Lung (tissue), 11 donors: ENCODE measurements at regions not wholly inside any gene's neighbourhood (a gene's known extent, or its start where the extent isn't known, plus 50 kb on each side); places are given as distances from the start of the nearest gene placed in this dataset.
"Not testable (repeated sequence)": the region's sequence is repeated elsewhere in the genome, so short reads cannot be mapped to it uniquely, and the experiment has no call there.

Experiments
- ATAC-seq: fragments of 200-7000 bp; cut with Tn5 transposase; one replicate; pipeline ENCODE4 v1.9.1; 2020; ENCODE audit warnings: moderate number of reproducible peaks; ENCODE audit not compliant: insufficient read depth, low FRiP score
- DNase-seq, 3 donors: peaks; one replicate each; pipeline ENCODE4 v3.0.0-alpha.2; 2013 to 2017
- H3K27ac ChIP-seq, 2 donors: one replicate each; pipeline ENCODE4 v1.5.1; 2013; ENCODE audit warnings: mild to moderate bottlenecking in 2 of 2, moderate library complexity in 2 of 2, control low read depth in 1 of 2, inconsistent platforms in 1 of 2, low read depth in 1 of 2, low read length in 1 of 2
- H3K27me3 ChIP-seq, 3 donors: one replicate each; pipeline ENCODE4 v1.5.1; 2013; ENCODE audit warnings: low read length in 2 of 3; ENCODE audit not compliant: control insufficient read depth in 3 of 3, insufficient read depth in 3 of 3
- H3K36me3 ChIP-seq, 4 donors: one replicate each; pipeline ENCODE4 v1.5.1; 2013; ENCODE audit warnings: low read length in 4 of 4, mild to moderate bottlenecking in 1 of 4, moderate library complexity in 1 of 4; ENCODE audit not compliant: control insufficient read depth in 4 of 4, insufficient read depth in 4 of 4
- H3K4me1 ChIP-seq, 5 donors: one replicate each; pipeline ENCODE4 v1.5.1; 2013; ENCODE audit warnings: low read length in 5 of 5, mild to moderate bottlenecking in 2 of 5, moderate library complexity in 1 of 5; ENCODE audit not compliant: control insufficient read depth in 5 of 5, insufficient read depth in 5 of 5
- H3K4me3 ChIP-seq: one replicate; pipeline ENCODE4 v1.5.1; 2013; ENCODE audit warnings: mild to moderate bottlenecking, control low read depth, moderate library complexity
- H3K9ac ChIP-seq, 2 donors: one replicate each; pipeline ENCODE4 v1.5.1; 2013; ENCODE audit warnings: low read length in 2 of 2, control low read depth in 1 of 2; ENCODE audit not compliant: insufficient read depth in 1 of 2
- H3K9me3 ChIP-seq, 4 donors: one replicate each; pipeline ENCODE4 v1.5.1; 2013; ENCODE audit warnings: low read length in 3 of 4, mild to moderate bottlenecking in 1 of 4, moderate library complexity in 1 of 4; ENCODE audit not compliant: control insufficient read depth in 4 of 4, insufficient read depth in 3 of 4
- CTCF ChIP-seq: IDR thresholded peaks from 2 replicates; pipeline ENCODE4 v1.5.1; 2012; ENCODE audit warnings: mild to moderate bottlenecking; ENCODE audit errors: control extremely low read depth, extremely low read depth
- WGBS, 2 donors: extraction: QIAGEN DNeasy Blood & Tissue Kit; methylation state at CpG; one replicate each; pipeline ENCODE4 v1.1.7; 2013; 5-methylcytosine and 5-hydroxymethylcytosine counted together
- donor health status: control.
- donor health status: control.
- donor health status: Bipolar disorder and iron deficiency.
- donor health status: healthy.
- donor health status: DM: yes; HTN: yes; CAD: no.

DNA sequence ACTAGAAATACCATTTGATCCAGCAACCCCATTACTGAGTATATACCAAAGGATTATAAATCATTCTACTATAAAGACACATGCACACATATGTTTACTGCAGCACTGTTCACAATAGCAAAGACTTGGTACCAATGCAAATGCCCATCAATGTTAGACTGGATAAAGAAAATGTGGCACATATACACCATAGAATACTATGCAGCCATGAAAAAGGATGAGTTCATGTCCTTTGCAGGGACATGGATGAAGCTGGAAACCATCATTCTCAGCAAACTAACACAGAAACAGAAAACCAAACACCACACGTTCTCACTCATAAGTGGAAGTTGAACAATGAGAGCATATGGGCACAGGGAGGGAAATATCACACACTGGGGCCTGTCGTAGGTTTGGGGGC, 106.0 kb downstream of the SPATA18 start:
- H3K27ac ChIP-seq, H3K9me3 ChIP-seq, H3K4me1 ChIP-seq, H3K4me3 ChIP-seq, H3K27me3 ChIP-seq, ATAC-seq, H3K9ac ChIP-seq, DNase-seq, H3K36me3 ChIP-seq: not testable (repeated sequence)
- WGBS, 2 donors: 85 to 93% methylated on average over 2 of the region's 2 CpGs

GRCh38 chr4:52157641-52158316, 106.7 kb downstream of the SPATA18 start:
- H3K27ac ChIP-seq: no peak overlapping the region
- no peaks in the 10 kb centered on the region for H3K9me3 ChIP-seq
- TF ChIP-seq CTCF: no peak
- 30 to 36% methylated on average over 4 of the region's 4 CpGs for WGBS, 2 donors
- DNase-seq: no peak
- no peak overlapping the region for H3K4me3 ChIP-seq
- no peak for ATAC-seq
- no peaks in the 10 kb centered on the region for H3K27me3 ChIP-seq
- no peak overlapping the region for H3K9ac ChIP-seq
- H3K36me3 ChIP-seq: no peaks in the 10 kb centered on the region
- H3K4me1 ChIP-seq: no peaks in the 10 kb centered on the region

- Histone ChIP-seq H3K9me3 (no peaks in the 10 kb centered on the region), H3K27me3 (no peaks in the 10 kb centered on the region), H3K4me3 (no peak overlapping the region), H3K4me1 (no peaks in the 10 kb centered on the region), H3K9ac (no peak overlapping the region), H3K27ac (no peak overlapping the region), H3K36me3 (no peaks in the 10 kb centered on the region)
- ATAC-seq: no peak
- DNase-seq: no peak
- WGBS, 2 donors: 59 to 76% methylated on average over 4 of the region's 4 CpGs
- TF ChIP-seq CTCF: no peak
Observed at GRCh38 chr4:52160859-52161258, 109.8 kb downstream of the SPATA18 start.

DNA sequence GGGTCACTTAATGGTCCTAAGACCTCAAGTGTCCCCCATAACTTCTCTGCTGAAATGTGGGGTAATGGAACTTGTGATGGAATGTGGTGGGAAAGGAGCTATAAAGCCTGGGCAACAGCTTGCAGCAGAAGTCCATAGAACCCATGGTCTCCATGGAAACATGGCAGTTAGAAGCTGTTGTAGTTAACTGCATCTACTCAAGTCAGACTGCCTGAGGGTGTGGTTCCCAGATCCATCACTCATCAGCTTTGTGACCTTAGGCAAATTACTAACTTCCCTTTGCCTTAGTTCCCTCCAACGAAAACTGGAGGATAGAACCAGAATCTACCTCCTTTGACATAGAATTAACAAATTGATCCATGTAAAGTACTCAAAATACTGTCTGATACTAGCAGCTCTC, 113.0 kb downstream of the SPATA18 start:
- Histone ChIP-seq H3K4me3 (no peak overlapping the region), H3K4me1 (no peaks in the 10 kb centered on the region), H3K36me3 (no peaks in the 10 kb centered on the region), H3K27ac (no peak overlapping the region), H3K27me3 (no peaks in the 10 kb centered on the region), H3K9ac (no peak overlapping the region), H3K9me3 (no peaks in the 10 kb centered on the region)
- 60 to 79% methylated on average over 1 of the region's 1 CpG for WGBS, 2 donors
- ATAC-seq (no peak), DNase-seq (no peak)
- no peak for TF ChIP-seq CTCF
